ENCODE measurements at regions not wholly inside any gene's neighbourhood (a gene's known extent, or its start where the extent isn't known, plus 50 kb on each side); places are given as distances from the start of the nearest gene placed in this dataset.

- DNase-seq, result no peak
- Histone ChIP-seq H3K9me3 (no peaks in the 10 kb centered on the region), H3K4me1 (no peaks in the 10 kb centered on the region), H3K36me3 (no peaks in the 10 kb centered on the region), H3K27me3 (replicated peaks in 1 of 7) (no peaks in the 10 kb centered on the region), H3K4me3 (no peak overlapping the region), H3K27ac (no peak overlapping the region)
- TF ChIP-seq POLR2A (IDR thresholded peaks at IDR 0.05), result no peak
- no peak for TF ChIP-seq POLR2AphosphoS5 (IDR thresholded peaks at IDR 0.05)
- TF ChIP-seq CTCF (IDR thresholded peaks at IDR 0.05 in 8 of 11, conservative IDR thresholded peaks at IDR 0.05 in 3 of 11), result no peak
- 75 to 89% (median 85%) methylated on average over 7 of the region's 7 CpGs for WGBS, 5 donors
- intact Hi-C loops (cut with DNase I; ENCODE audit: low total_unique reads), result no loop called here
These were observed 196.9 kb upstream of the PRICKLE2 start for GRCh38 chr3:64422192-64422591.

GRCh38 chr3:64417816-64418215, 192.6 kb upstream of the PRICKLE2 start:
- intact Hi-C loops (cut with DNase I; ENCODE audit: low total_unique reads), result no loop called here
- Histone ChIP-seq H3K9me3 (no peaks in the 10 kb centered on the region), H3K4me3 (no peak overlapping the region), H3K4me1 (no peaks in the 10 kb centered on the region), H3K27me3 (replicated peaks in 1 of 7) (no peaks in the 10 kb centered on the region), H3K27ac (no peak overlapping the region), H3K36me3 (no peaks in the 10 kb centered on the region)
- DNase-seq, result no peak
- TF ChIP-seq POLR2A (IDR thresholded peaks at IDR 0.05) (no peak), POLR2AphosphoS5 (IDR thresholded peaks at IDR 0.05) (no peak), CTCF (IDR thresholded peaks at IDR 0.05 in 8 of 11, conservative IDR thresholded peaks at IDR 0.05 in 3 of 11) (no peak)
- WGBS, 5 donors, result 46 to 62% (median 51%) methylated on average over 4 of the region's 4 CpGs

- Histone ChIP-seq H3K27ac (no peak overlapping the region), H3K36me3 (no peaks in the 10 kb centered on the region), H3K9me3 (no peaks in the 10 kb centered on the region), H3K27me3 (replicated peaks in 1 of 7) (no peaks in the 10 kb centered on the region), H3K4me1 (no peaks in the 10 kb centered on the region), H3K4me3 (no peak overlapping the region)
- WGBS, 5 donors, result 81 to 90% (median 89%) methylated on average over 7 of the region's 7 CpGs
- DNase-seq, result no peak
- intact Hi-C loops (cut with DNase I; ENCODE audit: low total_unique reads), result no loop called here
- TF ChIP-seq POLR2AphosphoS5 (IDR thresholded peaks at IDR 0.05) (no peak), POLR2A (IDR thresholded peaks at IDR 0.05) (no peak), CTCF (IDR thresholded peaks at IDR 0.05 in 8 of 11, conservative IDR thresholded peaks at IDR 0.05 in 3 of 11) (no peak)
These were observed 188.8 kb upstream of the PRICKLE2 start for GRCh38 chr3:64414043-64414442.

DNA sequence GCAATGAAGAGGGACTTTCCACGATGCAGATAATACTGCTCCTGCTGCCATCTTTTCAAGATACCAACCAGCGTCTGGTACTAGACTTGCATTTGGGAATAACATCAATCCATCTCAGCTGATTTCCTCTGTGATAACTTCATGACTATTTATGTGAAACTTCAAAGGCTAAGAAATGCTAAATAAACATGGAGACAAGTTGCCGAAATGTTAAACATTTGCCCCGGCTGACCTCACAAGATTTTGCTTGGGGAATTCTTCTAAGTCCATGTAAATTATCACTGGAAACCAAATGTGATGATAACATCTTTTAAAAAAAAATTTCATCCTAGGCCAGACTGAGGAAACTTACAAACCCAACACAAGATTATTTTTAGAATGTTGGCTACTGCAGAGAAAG, 185.8 kb upstream of the PRICKLE2 start:
- Histone ChIP-seq H3K36me3 (no peaks in the 10 kb centered on the region), H3K27ac (no peak overlapping the region), H3K9me3 (no peaks in the 10 kb centered on the region), H3K4me1 (no peaks in the 10 kb centered on the region), H3K27me3 (replicated peaks in 1 of 7) (peaks cover 0 to 5% (median 0%) of the 10 kb centered on the region in 7 donors), H3K4me3 (no peak overlapping the region)
- intact Hi-C loops (cut with DNase I; ENCODE audit: low total_unique reads), result no loop called here
- no peak for TF ChIP-seq POLR2A (IDR thresholded peaks at IDR 0.05)
- TF ChIP-seq POLR2AphosphoS5 (IDR thresholded peaks at IDR 0.05), result no peak
- 66 to 76% (median 73%) methylated on average over 4 of the region's 4 CpGs for WGBS, 5 donors
- DNase-seq, result no peak

DNA sequence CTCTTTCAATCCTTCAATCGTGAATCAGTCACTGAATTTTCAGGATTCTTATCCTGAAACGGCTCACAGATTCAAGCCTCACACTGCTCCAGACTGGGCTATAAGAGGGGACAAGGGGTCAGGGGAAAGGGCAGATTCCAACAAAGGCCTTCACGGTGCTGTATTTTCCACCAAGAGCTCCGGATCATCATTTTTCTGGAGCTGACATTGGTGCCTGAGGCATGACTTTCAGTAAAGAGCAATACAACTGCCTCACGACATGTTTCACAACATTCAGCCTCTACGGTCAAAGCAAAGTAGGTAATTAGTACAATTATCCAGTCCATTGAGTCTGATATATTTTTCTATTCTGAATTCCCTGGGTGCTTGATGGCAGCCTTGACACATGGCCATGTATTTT, 185.0 kb upstream of the PRICKLE2 start:
- TF ChIP-seq POLR2A (IDR thresholded peaks at IDR 0.05) (no peak), POLR2AphosphoS5 (IDR thresholded peaks at IDR 0.05) (no peak), CTCF (IDR thresholded peaks at IDR 0.05 in 8 of 11, conservative IDR thresholded peaks at IDR 0.05 in 3 of 11) (no peak)
- Histone ChIP-seq H3K27ac (no peak overlapping the region), H3K4me3 (no peak overlapping the region), H3K9me3 (no peaks in the 10 kb centered on the region), H3K4me1 (no peaks in the 10 kb centered on the region), H3K27me3 (replicated peaks in 1 of 7) (peaks cover 0 to 5% (median 0%) of the 10 kb centered on the region in 7 donors), H3K36me3 (no peaks in the 10 kb centered on the region)
- WGBS, 5 donors, result 73 to 90% (median 82%) methylated on average over 6 of the region's 6 CpGs
- intact Hi-C loops (cut with DNase I; ENCODE audit: low total_unique reads), result no loop called here
- no peak for DNase-seq

Data from spleen (tissue), 11 donors.